ENCODE measurements at regions not wholly inside any gene's neighbourhood (a gene's known extent, or its start where the extent isn't known, plus 50 kb on each side); places are given as distances from the start of the nearest gene placed in this dataset.

GRCh38 chr14:71448431-71449315 is 483.6 kb upstream of the RGS6 start:
- Histone ChIP-seq H2AFZ (ENCODE audit: insufficient read depth, low read length, poor library complexity) (no peak overlapping the region), H3K23ac (ENCODE audit: low read length) (no peak overlapping the region), H2BK120ac (ENCODE audit: insufficient read depth, low read length, poor library complexity) (no peak overlapping the region), H3K9me3 (ENCODE audit: insufficient read depth, low read depth, low read length) (no peaks in the 10 kb centered on the region), H3K4me2 (ENCODE audit: low read length) (no peak overlapping the region), H3K4ac (ENCODE audit: low read depth, low read length) (no peak overlapping the region), H3K27me3 (ENCODE audit: insufficient read depth, low read length) (no peaks in the 10 kb centered on the region), H3K18ac (ENCODE audit: low read length) (no peak overlapping the region), H2AK5ac (ENCODE audit: low read length) (no peak overlapping the region), H4K91ac (ENCODE audit: low read depth, low read length) (no peak overlapping the region), H3K27ac (ENCODE audit: low read depth, low read length) (no peak overlapping the region), H3K79me1 (ENCODE audit: low read length) (no peaks in the 10 kb centered on the region), H3K9ac (ENCODE audit: low read length) (no peak overlapping the region), H3K14ac (ENCODE audit: low read length) (no peak overlapping the region), H3K4me1 (ENCODE audit: control insufficient read depth in 1 of 2, insufficient read depth in 2 of 2, low read length in 2 of 2) (peaks cover 2 to 3% of the 10 kb centered on the region in 2 experiments), H3K4me3 (ENCODE audit: low read depth, low read length) (no peak overlapping the region), H3K36me3 (ENCODE audit: control insufficient read depth in 1 of 2, insufficient read depth in 2 of 2, low read length in 2 of 2) (no peaks in the 10 kb centered on the region), H4K12ac (ENCODE audit: low read depth, low read length) (no peak overlapping the region), H2BK5ac (ENCODE audit: low read depth, low read length, poor library complexity) (no peak overlapping the region), H3K79me2 (ENCODE audit: control insufficient read depth, insufficient read depth, low read length, poor library complexity) (no peaks in the 10 kb centered on the region), H2BK12ac (ENCODE audit: low read length) (no peak overlapping the region), H4K8ac (ENCODE audit: low read depth, low read length) (no peak overlapping the region)
- WGBS (ENCODE audit: extremely low coverage, insufficient coverage, insufficient read length) = no CpG with 5 or more reads among the region's 2 CpGs
- no peak for DNase-seq

GRCh38 chr14:71449316-71450055 is 482.7 kb upstream of the RGS6 start:
- peak; percentile 11 to 62 for DNase-seq
- H3K23ac ChIP-seq (ENCODE audit: low read length) = no peak overlapping the region
- H3K27ac ChIP-seq (ENCODE audit: low read depth, low read length) = no peak overlapping the region
- H4K91ac ChIP-seq (ENCODE audit: low read depth, low read length) = no peak overlapping the region
- H4K12ac ChIP-seq (ENCODE audit: low read depth, low read length) = no peak overlapping the region
- peaks cover 2 to 3% of the 10 kb centered on the region in 2 experiments for H3K4me1 ChIP-seq (ENCODE audit: control insufficient read depth in 1 of 2, insufficient read depth in 2 of 2, low read length in 2 of 2)
- no peak overlapping the region for H2BK120ac ChIP-seq (ENCODE audit: insufficient read depth, low read length, poor library complexity)
- no peaks in the 10 kb centered on the region for H3K36me3 ChIP-seq (ENCODE audit: control insufficient read depth in 1 of 2, insufficient read depth in 2 of 2, low read length in 2 of 2)
- H2AFZ ChIP-seq (ENCODE audit: insufficient read depth, low read length, poor library complexity) = no peak overlapping the region
- H3K9ac ChIP-seq (ENCODE audit: low read length) = no peak overlapping the region
- H3K14ac ChIP-seq (ENCODE audit: low read length) = no peak overlapping the region
- H3K4ac ChIP-seq (ENCODE audit: low read depth, low read length) = no peak overlapping the region
- no peaks in the 10 kb centered on the region for H3K79me2 ChIP-seq (ENCODE audit: control insufficient read depth, insufficient read depth, low read length, poor library complexity)
- no peak overlapping the region for H2BK5ac ChIP-seq (ENCODE audit: low read depth, low read length, poor library complexity)
- no peak overlapping the region for H2AK5ac ChIP-seq (ENCODE audit: low read length)
- H3K4me3 ChIP-seq (ENCODE audit: low read depth, low read length) = no peak overlapping the region
- H3K18ac ChIP-seq (ENCODE audit: low read length) = no peak overlapping the region
- no peak overlapping the region for H2BK12ac ChIP-seq (ENCODE audit: low read length)
- H3K9me3 ChIP-seq (ENCODE audit: insufficient read depth, low read depth, low read length) = no peaks in the 10 kb centered on the region
- H3K4me2 ChIP-seq (ENCODE audit: low read length) = no peak overlapping the region
- no peaks in the 10 kb centered on the region for H3K27me3 ChIP-seq (ENCODE audit: insufficient read depth, low read length)
- no CpG with 5 or more reads among the region's 4 CpGs for WGBS (ENCODE audit: extremely low coverage, insufficient coverage, insufficient read length)
- no peaks in the 10 kb centered on the region for H3K79me1 ChIP-seq (ENCODE audit: low read length)
- no peak overlapping the region for H4K8ac ChIP-seq (ENCODE audit: low read depth, low read length)

GRCh38 chr14:71451501-71451900 is 480.7 kb upstream of the RGS6 start:
- no peak overlapping the region for H3K4ac ChIP-seq (ENCODE audit: low read depth, low read length)
- no CpG with 5 or more reads among the region's 3 CpGs for WGBS (ENCODE audit: extremely low coverage, insufficient coverage, insufficient read length)

GRCh38 chr14:71452539-71452938 is 479.7 kb upstream of the RGS6 start:
- no peaks in the 10 kb centered on the region for H3K79me2 ChIP-seq (ENCODE audit: control insufficient read depth, insufficient read depth, low read length, poor library complexity)
- no CpG with 5 or more reads among the region's 1 CpG for WGBS (ENCODE audit: extremely low coverage, insufficient coverage, insufficient read length)
- no peak overlapping the region for H3K18ac ChIP-seq (ENCODE audit: low read length)
- H4K12ac ChIP-seq (ENCODE audit: low read depth, low read length) = no peak overlapping the region
- H3K9me3 ChIP-seq (ENCODE audit: insufficient read depth, low read depth, low read length) = no peaks in the 10 kb centered on the region
- no peak overlapping the region for H3K4ac ChIP-seq (ENCODE audit: low read depth, low read length)
- no peaks in the 10 kb centered on the region for H3K36me3 ChIP-seq (ENCODE audit: control insufficient read depth in 1 of 2, insufficient read depth in 2 of 2, low read length in 2 of 2)
- no peak overlapping the region for H3K23ac ChIP-seq (ENCODE audit: low read length)
- no peak overlapping the region for H4K91ac ChIP-seq (ENCODE audit: low read depth, low read length)
- no peak overlapping the region for H2BK12ac ChIP-seq (ENCODE audit: low read length)
- no peak overlapping the region for H2AK5ac ChIP-seq (ENCODE audit: low read length)
- H3K4me2 ChIP-seq (ENCODE audit: low read length) = no peak overlapping the region
- no peak overlapping the region for H3K14ac ChIP-seq (ENCODE audit: low read length)
- H2AFZ ChIP-seq (ENCODE audit: insufficient read depth, low read length, poor library complexity) = no peak overlapping the region
- no peak for DNase-seq
- H3K4me1 ChIP-seq (ENCODE audit: control insufficient read depth in 1 of 2, insufficient read depth in 2 of 2, low read length in 2 of 2) = peaks cover 2 to 3% of the 10 kb centered on the region in 2 experiments
- H3K27me3 ChIP-seq (ENCODE audit: insufficient read depth, low read length) = no peaks in the 10 kb centered on the region
- H2BK120ac ChIP-seq (ENCODE audit: insufficient read depth, low read length, poor library complexity) = no peak overlapping the region
- no peak overlapping the region for H2BK5ac ChIP-seq (ENCODE audit: low read depth, low read length, poor library complexity)
- H3K27ac ChIP-seq (ENCODE audit: low read depth, low read length) = no peak overlapping the region
- H3K79me1 ChIP-seq (ENCODE audit: low read length) = no peaks in the 10 kb centered on the region
- no peak overlapping the region for H3K4me3 ChIP-seq (ENCODE audit: low read depth, low read length)
- no peak overlapping the region for H4K8ac ChIP-seq (ENCODE audit: low read depth, low read length)
- no peak overlapping the region for H3K9ac ChIP-seq (ENCODE audit: low read length)

More at GRCh38 chr14:71451501-71451900, 480.7 kb upstream of the RGS6 start:
- Histone ChIP-seq H2BK12ac (ENCODE audit: low read length) (no peak overlapping the region), H3K4me2 (ENCODE audit: low read length) (no peak overlapping the region), H3K27me3 (ENCODE audit: insufficient read depth, low read length) (no peaks in the 10 kb centered on the region), H3K18ac (ENCODE audit: low read length) (no peak overlapping the region), H3K4me1 (ENCODE audit: control insufficient read depth in 1 of 2, insufficient read depth in 2 of 2, low read length in 2 of 2) (peaks cover 2 to 3% of the 10 kb centered on the region in 2 experiments), H2BK5ac (ENCODE audit: low read depth, low read length, poor library complexity) (no peak overlapping the region), H3K79me1 (ENCODE audit: low read length) (no peaks in the 10 kb centered on the region), H4K91ac (ENCODE audit: low read depth, low read length) (no peak overlapping the region), H2BK120ac (ENCODE audit: insufficient read depth, low read length, poor library complexity) (no peak overlapping the region), H3K79me2 (ENCODE audit: control insufficient read depth, insufficient read depth, low read length, poor library complexity) (no peaks in the 10 kb centered on the region), H2AK5ac (ENCODE audit: low read length) (no peak overlapping the region), H3K9ac (ENCODE audit: low read length) (no peak overlapping the region), H3K14ac (ENCODE audit: low read length) (no peak overlapping the region), H3K36me3 (ENCODE audit: control insufficient read depth in 1 of 2, insufficient read depth in 2 of 2, low read length in 2 of 2) (no peaks in the 10 kb centered on the region), H3K27ac (ENCODE audit: low read depth, low read length) (no peak overlapping the region), H3K23ac (ENCODE audit: low read length) (no peak overlapping the region), H3K9me3 (ENCODE audit: insufficient read depth, low read depth, low read length) (no peaks in the 10 kb centered on the region), H3K4me3 (ENCODE audit: low read depth, low read length) (no peak overlapping the region), H2AFZ (ENCODE audit: insufficient read depth, low read length, poor library complexity) (no peak overlapping the region), H4K12ac (ENCODE audit: low read depth, low read length) (no peak overlapping the region), H4K8ac (ENCODE audit: low read depth, low read length) (no peak overlapping the region)
- DNase-seq = peak; percentile 10 to 80
